H1 (cell line): ENCODE measurements at regions not wholly inside any gene's neighbourhood (a gene's known extent, or its start where the extent isn't known, plus 50 kb on each side); places are given as distances from the start of the nearest gene placed in this dataset.

ENCODE experiments used
- CTCF ChIA-PET: fragments of 300-600 bp; sonication (Branson Sonifier 250); formaldehyde crosslinking; loops from one replicate; lab custom pipeline; 2021; ENCODE audit not compliant: partially characterized antibody; lab: Charles Lee
- POLR2A ChIA-PET: fragments of 300-600 bp; sonication (Branson Sonifier 250); formaldehyde crosslinking; loops from one replicate; lab custom pipeline; 2021; ENCODE audit warnings: inconsistent platforms; ENCODE audit not compliant: partially characterized antibody; lab: Charles Lee
- DNase-seq, 2 experiments: peaks; one replicate each; pipeline versions ENCODE4 v3.0.0 to v3.0.0-alpha.2; 2010 to 2022; ENCODE audit warnings: low spot score in 2 of 2, low read depth in 1 of 2, mixed read lengths in 1 of 2
- FAIRE-seq: peaks from 2 replicates; lab custom pipeline; 2011; peaks lifted over from hg19 to GRCh38; lab: Jason Lieb, UNC
- H2AFZ ChIP-seq: 2 replicates; pipeline ENCODE4 v1.8.1; 2012; ENCODE audit warnings: low read length, inconsistent platforms
- H2AK5ac ChIP-seq: 2 replicates; pipeline ENCODE4 v1.6.1; 2013; ENCODE audit warnings: low read depth, low read length
- H2BK120ac ChIP-seq: replicated peaks from 2 replicates; pipeline ENCODE3; 2013; ENCODE audit warnings: low read depth, low read length, inconsistent platforms
- H2BK12ac ChIP-seq: 2 replicates; pipeline ENCODE4 v1.6.1; 2013; ENCODE audit warnings: low read depth, low read length
- H2BK15ac ChIP-seq: 2 replicates; pipeline ENCODE4 v1.6.1; 2013; ENCODE audit warnings: low read length
- H2BK20ac ChIP-seq: 2 replicates; pipeline ENCODE4 v1.6.1; 2013; ENCODE audit warnings: low read length
- H2BK5ac ChIP-seq: 2 replicates; pipeline ENCODE4 v1.6.1; 2013; ENCODE audit warnings: low read depth, low read length
- H3K14ac ChIP-seq: 2 replicates; pipeline ENCODE4 v1.6.1; 2013; ENCODE audit warnings: inconsistent platforms; ENCODE audit not compliant: insufficient read length
- H3K18ac ChIP-seq: 2 replicates; pipeline ENCODE4 v1.6.1; 2013; ENCODE audit warnings: low read length; ENCODE audit errors: extremely low read depth
- H3K23ac ChIP-seq: 2 replicates; pipeline ENCODE4 v1.6.1; 2013; ENCODE audit warnings: inconsistent platforms; ENCODE audit not compliant: insufficient read length
- H3K23me2 ChIP-seq: 2 replicates; pipeline ENCODE4 v1.6.1; 2013; ENCODE audit warnings: low read depth, low read length
- H3K27ac ChIP-seq: 2 replicates; pipeline ENCODE4 v1.6.1; 2011; ENCODE audit warnings: low read depth, low read length, inconsistent platforms
- H3K27me3 ChIP-seq, 4 experiments: replicated peaks in 1 of 4; 1 replicate in 1 of 4; 2 replicates in 3 of 4; pipeline versions ENCODE4 v1.6.1 to v1.8.1; 2011 to 2013; ENCODE audit warnings: low read length in 3 of 4, mild to moderate bottlenecking in 3 of 4, inconsistent platforms in 2 of 4, mixed read lengths in 2 of 4, moderate library complexity in 1 of 4; ENCODE audit not compliant: control insufficient read depth in 3 of 4, insufficient read depth in 3 of 4; ENCODE audit errors: extremely low read depth in 1 of 4
- H3K36me3 ChIP-seq, 4 experiments: 2 replicates each; pipeline versions ENCODE4 v1.6.1 to v1.8.1; 2011 to 2013; ENCODE audit warnings: mild to moderate bottlenecking in 4 of 4, low read length in 3 of 4, moderate library complexity in 2 of 4, control low read depth in 1 of 4, inconsistent platforms in 1 of 4; ENCODE audit not compliant: insufficient read depth in 4 of 4, control insufficient read depth in 2 of 4
- H3K4ac ChIP-seq: replicated peaks from 2 replicates; pipeline ENCODE3; 2013; ENCODE audit warnings: low read length, low read depth, mixed read lengths, inconsistent platforms; ENCODE audit not compliant: insufficient read length
- H3K4me1 ChIP-seq, 4 experiments: replicated peaks in 1 of 4; 1 replicate in 1 of 4; 2 replicates in 3 of 4; pipeline versions ENCODE4 v1.6.1 to v1.8.1; 2011 to 2013; ENCODE audit warnings: low read length in 3 of 4, inconsistent platforms in 2 of 4, mixed read lengths in 1 of 4; ENCODE audit not compliant: insufficient read depth in 4 of 4, control insufficient read depth in 3 of 4
- H3K4me2 ChIP-seq, 2 experiments: 2 replicates each; pipeline versions ENCODE4 v1.6.1 to v1.8.1; 2011 to 2013; ENCODE audit warnings: low read depth in 2 of 2, low read length in 2 of 2, control low read depth in 1 of 2, inconsistent platforms in 1 of 2, mild to moderate bottlenecking in 1 of 2; ENCODE audit not compliant: insufficient read depth in 1 of 2
- H3K4me3 ChIP-seq, 4 experiments: fragments of 200-600, 300-600 bp in 1 of 4; sonication (generic), shearing (Covaris generic), sonication (Bioruptor Twin) in 1 of 4; 2 replicates each; pipeline versions ENCODE4 v1.5.1 to v1.8.1; 2011 to 2016; ENCODE audit warnings: low read length in 4 of 4, low read depth in 3 of 4, control low read depth in 2 of 4, inconsistent platforms in 2 of 4, mild to moderate bottlenecking in 2 of 4, mixed read lengths in 1 of 4, moderate library complexity in 1 of 4; ENCODE audit not compliant: insufficient read depth in 2 of 4; ENCODE audit errors: extremely low read depth in 1 of 4
- H3K56ac ChIP-seq: replicated peaks from 2 replicates; pipeline ENCODE3; 2013; ENCODE audit warnings: low read depth, mild to moderate bottlenecking, mixed read lengths, low read length, inconsistent platforms; ENCODE audit not compliant: insufficient read length
- H3K79me1 ChIP-seq: 2 replicates; pipeline ENCODE4 v1.6.1; 2013; ENCODE audit warnings: low read depth, low read length, control low read depth
- H3K79me2 ChIP-seq, 2 experiments: 2 replicates each; pipeline versions ENCODE4 v1.6.1 to v1.8.1; 2012 to 2013; ENCODE audit warnings: low read length in 2 of 2, mild to moderate bottlenecking in 2 of 2, inconsistent platforms in 1 of 2; ENCODE audit not compliant: insufficient read depth in 2 of 2, control insufficient read depth in 1 of 2
- H3K9ac ChIP-seq, 4 experiments: replicated peaks in 1 of 4; 1 replicate in 1 of 4; 2 replicates in 3 of 4; pipeline versions ENCODE4 v1.6.1 to v1.8.1; 2011 to 2013; ENCODE audit warnings: low read depth in 3 of 4, low read length in 3 of 4, control low read depth in 2 of 4, mild to moderate bottlenecking in 2 of 4, moderate library complexity in 2 of 4, inconsistent platforms in 1 of 4; ENCODE audit errors: extremely low read depth in 1 of 4
- H3K9me3 ChIP-seq, 2 experiments: 2 replicates each; pipeline versions ENCODE4 v1.6.1 to v1.8.1; 2012 to 2013; ENCODE audit warnings: mild to moderate bottlenecking in 2 of 2, moderate library complexity in 2 of 2, control low read depth in 1 of 2, inconsistent platforms in 1 of 2, low read depth in 1 of 2, low read length in 1 of 2, mixed read lengths in 1 of 2; ENCODE audit not compliant: insufficient read depth in 2 of 2
- H4K20me1 ChIP-seq, 2 experiments: replicated peaks in 1 of 2; 2 replicates each; pipeline versions ENCODE3 to v1.8.1; 2011 to 2013; ENCODE audit warnings: inconsistent platforms in 2 of 2, low read length in 2 of 2, mild to moderate bottlenecking in 1 of 2; ENCODE audit not compliant: insufficient read depth in 2 of 2, control insufficient read depth in 1 of 2
- H4K5ac ChIP-seq: 2 replicates; pipeline ENCODE4 v1.6.1; 2013; ENCODE audit warnings: low read length, low read depth, mixed read lengths, inconsistent platforms; ENCODE audit not compliant: insufficient read length
- H4K8ac ChIP-seq: 2 replicates; pipeline ENCODE4 v1.8.0; 2013; ENCODE audit warnings: mild to moderate bottlenecking, moderate library complexity, low read length, inconsistent platforms; ENCODE audit not compliant: insufficient read depth; ENCODE audit errors: extremely low read depth
- H4K91ac ChIP-seq: replicated peaks from 2 replicates; pipeline ENCODE3; 2013; ENCODE audit warnings: low read length, mixed read lengths, inconsistent platforms; ENCODE audit not compliant: insufficient read length
- BACH1 ChIP-seq: IDR thresholded peaks from 2 replicates; pipeline ENCODE4 v1.6.1; 2012; ENCODE audit warnings: low read length, improper control_type of control experiment
- BRCA1 ChIP-seq: IDR thresholded peaks from 2 replicates; pipeline ENCODE4 v1.6.1; 2012; ENCODE audit warnings: low read depth, low read length, improper control_type of control experiment
- CHD2 ChIP-seq: IDR thresholded peaks from 2 replicates; pipeline ENCODE4 v1.6.1; 2012; ENCODE audit warnings: low read length, improper control_type of control experiment
- JUN ChIP-seq: IDR thresholded peaks from 2 replicates; pipeline ENCODE4 v1.6.1; 2011; ENCODE audit warnings: low read depth, mild to moderate bottlenecking, improper control_type of control experiment, low read length
- KDM1A ChIP-seq: fragments of 200-600, 300-600 bp; sonication (generic); IDR thresholded peaks from 2 replicates; pipeline ENCODE4 v1.7.1; 2016; ENCODE audit warnings: mild to moderate bottlenecking, low read length, borderline replicate concordance
- RAD21 ChIP-seq, 2 experiments: IDR thresholded peaks in 1 of 2; conservative IDR thresholded peaks in 1 of 2; 2 replicates each; pipeline ENCODE4 v1.6.1; 2011; ENCODE audit warnings: low read depth in 2 of 2, low read length in 2 of 2, improper control_type of control experiment in 1 of 2, inconsistent platforms in 1 of 2, mild to moderate bottlenecking in 1 of 2, moderate library complexity in 1 of 2
- SP1 ChIP-seq: IDR thresholded peaks from 2 replicates; pipeline ENCODE4 v1.6.1; 2011; ENCODE audit warnings: low read depth, low read length
- SUZ12 ChIP-seq: fragments of 200-600 bp; sonication (generic); IDR thresholded peaks from 2 replicates; pipeline ENCODE4 v1.6.1; 2012; ENCODE audit warnings: mild to moderate bottlenecking, inconsistent platforms, low read length, moderate library complexity, mixed read lengths
- ZNF274 ChIP-seq: IDR thresholded peaks from 2 replicates; pipeline ENCODE4 v1.7.0; 2012; ENCODE audit warnings: low read length, borderline replicate concordance; ENCODE audit errors: extremely low read depth
- WGBS, 2 experiments: shearing (Covaris generic) in 1 of 2; methylation state at CpG; one replicate each; pipeline versions ENCODE4 v1.1.6 to v1.1.7; 2013 to 2015; ENCODE audit warnings: low lambda C conversion rate in 2 of 2, mixed read lengths in 2 of 2, inconsistent platforms in 1 of 2, low coverage in 1 of 2, missing lambda C conversion rate in 1 of 2; ENCODE audit not compliant: insufficient replicate concordance in 2 of 2, insufficient coverage in 1 of 2, insufficient read length in 1 of 2; ENCODE audit errors: extremely low coverage in 1 of 2, missing lambda C conversion rate in 1 of 2; 5-methylcytosine and 5-hydroxymethylcytosine counted together
- TF ChIP-seq, protein P1 (sequence below): IDR thresholded peaks from 2 replicates; pipeline ENCODE4 v1.6.1; 2011; ENCODE audit warnings: low read length, improper control_type of control experiment
- TF ChIP-seq, protein P2 (sequence below): IDR thresholded peaks from 2 replicates; pipeline ENCODE4 v1.6.1; 2012; ENCODE audit warnings: inconsistent platforms
- TF ChIP-seq, protein P3 (sequence below): IDR thresholded peaks from 2 replicates; pipeline ENCODE4 v1.6.1; 2012; ENCODE audit warnings: low read length, inconsistent platforms

DNA sequence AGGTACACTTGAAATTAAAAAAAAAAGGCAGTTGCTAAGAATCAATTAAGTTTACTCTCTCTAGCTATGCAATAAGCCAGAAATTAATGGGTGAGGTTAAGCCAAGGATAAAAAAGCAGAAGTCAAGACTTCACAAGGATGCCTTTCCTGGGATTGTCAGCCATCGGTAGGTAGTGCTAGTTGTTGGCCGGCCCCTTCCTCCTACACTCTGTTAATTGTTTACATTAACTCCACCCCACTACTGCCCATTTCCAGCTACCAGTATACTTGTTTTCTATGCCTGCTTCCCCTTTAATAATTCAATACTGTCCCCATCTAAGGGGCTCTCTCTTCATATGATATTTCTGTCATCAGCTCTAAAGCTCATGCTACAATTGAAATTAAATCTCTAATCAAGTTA, 461.0 kb downstream of the IPMK start:
- peaks cover 0 to 4% (median 0%) of the 10 kb centered on the region in 4 experiments; a peak in 1 of 7 replicates for H3K4me1 ChIP-seq
- H3K23me2 ChIP-seq: no peaks in the 10 kb centered on the region
- ChIA-PET CTCF (no interaction called here), POLR2A (no interaction called here)
- H4K20me1 ChIP-seq: no peaks in the 10 kb centered on the region
- H3K4me2 ChIP-seq: no peak overlapping the region
- H2AK5ac ChIP-seq: no peak overlapping the region
- no peaks in the 10 kb centered on the region for H3K9me3 ChIP-seq
- H2BK20ac ChIP-seq: no peak overlapping the region
- no peak overlapping the region for H2AFZ ChIP-seq
- no peak overlapping the region for H2BK15ac ChIP-seq
- H3K23ac ChIP-seq: no peak overlapping the region
- H4K5ac ChIP-seq: no peak overlapping the region
- FAIRE-seq: no peak
- H2BK120ac ChIP-seq: no peak overlapping the region
- H3K4me3 ChIP-seq: no peak overlapping the region
- H3K4ac ChIP-seq: no peak overlapping the region
- no peak overlapping the region for H3K18ac ChIP-seq
- H4K91ac ChIP-seq: no peak overlapping the region
- no peak overlapping the region for H3K27ac ChIP-seq
- H3K14ac ChIP-seq: no peak overlapping the region
- 88% methylated on average over 2 of the region's 2 CpGs; no CpG with 5 or more reads in 1 of the 2 experiments for WGBS, 2 experiments
- no peaks in the 10 kb centered on the region for H3K79me1 ChIP-seq
- no peak overlapping the region for H3K9ac ChIP-seq
- no peak for DNase-seq
- H3K36me3 ChIP-seq: no peaks in the 10 kb centered on the region
- no peaks in the 10 kb centered on the region for H3K27me3 ChIP-seq
- H2BK12ac ChIP-seq: no peak overlapping the region
- no peaks in the 10 kb centered on the region for H3K79me2 ChIP-seq
- no peak overlapping the region for H2BK5ac ChIP-seq
- H3K56ac ChIP-seq: no peak overlapping the region
- no peak overlapping the region for H4K8ac ChIP-seq
- TF ChIP-seq ZNF274 (no peak), BACH1 (no peak), CHD2 (no peak), BRCA1 (no peak), SP1 (no peak), SUZ12 (no peak), KDM1A (no peak), RAD21 (IDR thresholded peaks at IDR 0.05 in 1 of 2, conservative IDR thresholded peaks at IDR 0.05 in 1 of 2; ENCODE audit: low read depth in 2 of 2, low read length in 2 of 2) (no peak), JUN (no peak)
- TF ChIP-seq, protein P1, sequence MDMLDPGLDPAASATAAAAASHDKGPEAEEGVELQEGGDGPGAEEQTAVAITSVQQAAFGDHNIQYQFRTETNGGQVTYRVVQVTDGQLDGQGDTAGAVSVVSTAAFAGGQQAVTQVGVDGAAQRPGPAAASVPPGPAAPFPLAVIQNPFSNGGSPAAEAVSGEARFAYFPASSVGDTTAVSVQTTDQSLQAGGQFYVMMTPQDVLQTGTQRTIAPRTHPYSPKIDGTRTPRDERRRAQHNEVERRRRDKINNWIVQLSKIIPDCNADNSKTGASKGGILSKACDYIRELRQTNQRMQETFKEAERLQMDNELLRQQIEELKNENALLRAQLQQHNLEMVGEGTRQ: no peak
- TF ChIP-seq, protein P2, sequence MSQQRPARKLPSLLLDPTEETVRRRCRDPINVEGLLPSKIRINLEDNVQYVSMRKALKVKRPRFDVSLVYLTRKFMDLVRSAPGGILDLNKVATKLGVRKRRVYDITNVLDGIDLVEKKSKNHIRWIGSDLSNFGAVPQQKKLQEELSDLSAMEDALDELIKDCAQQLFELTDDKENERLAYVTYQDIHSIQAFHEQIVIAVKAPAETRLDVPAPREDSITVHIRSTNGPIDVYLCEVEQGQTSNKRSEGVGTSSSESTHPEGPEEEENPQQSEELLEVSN: no peak
- TF ChIP-seq, protein P3, sequence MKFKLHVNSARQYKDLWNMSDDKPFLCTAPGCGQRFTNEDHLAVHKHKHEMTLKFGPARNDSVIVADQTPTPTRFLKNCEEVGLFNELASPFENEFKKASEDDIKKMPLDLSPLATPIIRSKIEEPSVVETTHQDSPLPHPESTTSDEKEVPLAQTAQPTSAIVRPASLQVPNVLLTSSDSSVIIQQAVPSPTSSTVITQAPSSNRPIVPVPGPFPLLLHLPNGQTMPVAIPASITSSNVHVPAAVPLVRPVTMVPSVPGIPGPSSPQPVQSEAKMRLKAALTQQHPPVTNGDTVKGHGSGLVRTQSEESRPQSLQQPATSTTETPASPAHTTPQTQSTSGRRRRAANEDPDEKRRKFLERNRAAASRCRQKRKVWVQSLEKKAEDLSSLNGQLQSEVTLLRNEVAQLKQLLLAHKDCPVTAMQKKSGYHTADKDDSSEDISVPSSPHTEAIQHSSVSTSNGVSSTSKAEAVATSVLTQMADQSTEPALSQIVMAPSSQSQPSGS: no peak
